NCI-H2227 (cell line): ENCODE measurements at regions not wholly inside any gene's neighbourhood (a gene's known extent, or its start where the extent isn't known, plus 50 kb on each side); places are given as distances from the start of the nearest gene placed in this dataset.

Experiments used
- DNase-seq: peaks from one replicate; lab custom pipeline; 2025; ENCODE audit not compliant: unreplicated experiment; lab: John Stamatoyannopoulos, UW

DNA sequence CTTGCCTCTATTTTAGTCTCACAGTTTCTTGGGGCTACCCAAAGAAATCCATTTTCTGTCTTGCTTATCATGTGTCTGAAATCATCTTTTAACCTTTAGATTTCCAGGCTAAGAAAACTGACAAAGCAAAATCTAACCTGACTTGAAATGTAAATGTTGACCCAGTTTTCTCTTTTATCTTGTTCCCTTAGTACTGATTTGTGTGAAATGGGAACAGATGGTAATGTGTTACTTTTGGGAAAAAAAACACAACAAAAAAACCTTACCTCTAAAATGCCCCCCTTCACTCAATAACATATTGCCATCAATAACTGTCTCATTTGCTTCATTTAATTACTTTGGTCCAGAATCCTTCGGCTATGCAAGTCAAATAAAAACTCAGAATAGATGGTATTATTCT lies 383.2 kb upstream of the DCN start:
- no peak for DNase-seq

DNA sequence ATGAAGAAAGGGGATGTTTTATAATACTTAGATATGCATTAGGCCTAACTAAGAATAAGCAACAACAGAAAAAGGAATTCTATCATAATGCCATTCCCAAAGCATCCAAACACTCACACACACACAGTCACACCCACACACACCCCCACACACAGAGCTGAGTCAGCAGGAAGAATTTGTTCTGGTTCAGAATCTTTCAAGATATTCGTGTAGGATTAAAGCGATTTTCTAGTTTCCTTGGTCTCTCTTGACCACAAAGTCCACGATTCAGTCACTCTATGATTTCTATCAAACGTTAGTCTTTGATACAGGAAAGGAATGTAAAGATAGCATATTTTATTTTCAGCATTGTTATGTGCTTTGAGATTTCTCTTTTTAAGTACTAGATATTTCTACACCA lies 382.6 kb upstream of the DCN start:
- no peak for DNase-seq

- DNase-seq = no peak
Measured at GRCh38 chr12:91563011-91563765, 380.6 kb upstream of the DCN start.

GRCh38 chr12:91562476-91562875 lies 379.9 kb upstream of the DCN start:
- no peak for DNase-seq

DNA sequence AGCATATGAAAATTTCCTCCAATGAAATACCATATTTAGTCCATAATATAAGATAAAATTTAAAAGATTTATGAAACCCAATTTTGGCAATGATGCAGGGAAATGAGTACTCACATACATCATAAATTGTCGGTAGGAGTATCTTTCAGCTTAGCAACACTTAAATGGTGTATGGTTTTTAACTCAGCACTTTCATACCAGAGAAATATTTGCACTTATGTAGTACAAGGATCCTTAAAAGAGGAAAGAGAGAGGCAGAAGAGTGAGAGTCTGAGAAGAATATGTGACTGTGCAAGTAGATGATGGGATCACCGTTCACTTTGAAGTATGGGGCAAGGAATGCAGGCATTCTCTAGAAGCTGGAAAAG lies 379.3 kb upstream of the DCN start:
- DNase-seq = no peak

- DNase-seq = no peak
Measured at GRCh38 chr12:91561301-91561957, 378.8 kb upstream of the DCN start.

- DNase-seq = no peak
Measured at GRCh38 chr12:91556909-91557308, 374.3 kb upstream of the DCN start.

GRCh38 chr12:91555436-91556415 lies 373.1 kb upstream of the DCN start:
- DNase-seq = no peak

- DNase-seq = no peak
Measured at GRCh38 chr12:91551927-91552326, 369.3 kb upstream of the DCN start.

- DNase-seq = no peak
Measured at GRCh38 chr12:91551242-91551641, 368.6 kb upstream of the DCN start.

DNA sequence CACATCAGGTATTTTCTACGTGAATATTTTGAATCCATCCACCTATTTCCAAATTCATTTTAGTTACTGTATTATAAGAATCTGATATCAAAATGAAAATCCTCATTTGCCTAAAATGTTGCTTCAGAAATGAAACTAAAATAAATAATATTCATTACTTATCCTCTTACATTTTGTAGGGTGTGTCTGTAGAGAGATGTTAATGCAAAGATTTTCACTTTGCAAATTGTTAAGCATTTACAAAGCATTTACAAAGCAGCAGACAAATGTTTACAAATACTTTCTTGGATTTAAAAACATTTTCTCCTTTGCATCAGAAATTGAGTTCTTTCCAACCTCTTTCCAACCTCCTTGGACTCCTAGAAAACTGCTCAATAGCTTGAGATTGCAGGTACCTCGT lies 360.0 kb upstream of the DCN start:
- DNase-seq = no peak

- DNase-seq = peak; percentile 21
Measured at GRCh38 chr12:91542067-91542466, 359.4 kb upstream of the DCN start.

DNA sequence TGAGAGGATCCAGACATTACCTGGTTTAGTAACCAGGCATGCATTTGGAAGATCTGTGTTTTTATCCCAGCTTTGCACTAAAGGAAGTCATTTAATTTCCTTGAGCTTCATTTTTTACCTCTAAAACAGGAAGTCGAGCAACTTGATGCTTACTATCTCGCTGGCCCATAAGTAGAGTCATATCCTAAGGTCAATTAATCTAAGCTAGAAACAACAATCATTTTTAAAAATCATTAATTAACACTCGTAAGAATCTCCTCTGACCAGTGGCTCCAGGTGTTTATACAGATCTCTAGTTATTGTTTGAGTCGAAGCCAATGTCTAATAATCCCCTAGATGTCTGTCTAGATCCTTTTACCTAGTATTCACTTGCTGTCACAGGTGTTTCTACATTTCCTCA lies 355.8 kb upstream of the DCN start:
- DNase-seq = no peak

GRCh38 chr12:91533366-91533765 lies 350.7 kb upstream of the DCN start:
- no peak for DNase-seq

GRCh38 chr12:91529829-91530228 lies 347.2 kb upstream of the DCN start:
- DNase-seq = no peak

GRCh38 chr12:91523831-91524230 lies 341.2 kb upstream of the DCN start:
- no peak for DNase-seq

DNA sequence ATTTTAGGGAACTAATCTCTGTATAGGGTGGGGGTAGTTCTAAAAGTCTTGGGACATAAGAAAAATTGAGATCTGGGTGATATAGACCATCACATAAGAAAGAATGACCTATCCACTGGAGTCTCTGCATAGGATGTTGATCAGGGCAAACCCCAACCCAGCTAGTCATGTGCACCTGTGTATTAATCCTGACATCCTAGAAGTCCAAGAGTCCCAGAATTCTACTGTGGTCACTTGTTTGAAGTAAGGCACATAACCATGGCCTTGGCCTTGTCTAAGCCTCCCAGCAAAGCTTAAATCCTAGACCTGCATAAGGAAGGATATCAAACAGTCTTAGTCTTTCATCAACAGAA lies 334.1 kb upstream of the DCN start:
- DNase-seq = no peak

DNA sequence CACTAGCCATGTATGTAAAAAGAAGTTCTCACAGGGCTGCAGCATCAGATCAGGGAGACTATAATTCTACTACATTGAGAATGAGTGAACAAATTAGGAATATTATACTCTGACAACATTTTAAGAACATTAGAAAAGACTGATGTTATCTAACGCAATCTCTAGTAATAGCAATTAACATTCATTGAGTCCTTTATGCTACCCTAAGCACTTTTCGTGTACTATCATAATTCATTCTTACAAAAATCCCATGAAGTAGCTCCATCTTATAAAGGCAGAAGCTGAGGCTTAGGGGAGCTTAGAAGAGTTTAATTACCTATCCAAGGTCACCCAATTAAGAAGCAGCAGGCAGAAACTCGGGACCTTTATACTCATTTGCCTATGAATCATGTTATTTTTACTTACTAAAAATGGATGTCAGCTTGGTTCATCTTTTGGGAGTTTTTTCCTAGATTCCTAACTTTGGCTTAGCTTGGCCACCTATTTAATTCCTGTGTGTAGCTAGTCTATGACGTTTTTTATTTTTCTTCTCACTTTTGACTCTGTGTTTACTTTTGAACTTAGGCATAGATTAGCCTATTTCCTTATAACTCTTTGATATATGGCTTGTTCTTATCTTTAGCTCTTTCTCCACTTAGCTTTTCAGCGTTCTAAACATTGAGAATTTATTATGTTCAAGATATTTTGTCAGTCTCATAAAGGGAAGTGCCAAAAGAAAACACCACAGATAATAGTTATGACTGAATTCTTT lies 333.5 kb upstream of the DCN start:
- no peak for DNase-seq

DNA sequence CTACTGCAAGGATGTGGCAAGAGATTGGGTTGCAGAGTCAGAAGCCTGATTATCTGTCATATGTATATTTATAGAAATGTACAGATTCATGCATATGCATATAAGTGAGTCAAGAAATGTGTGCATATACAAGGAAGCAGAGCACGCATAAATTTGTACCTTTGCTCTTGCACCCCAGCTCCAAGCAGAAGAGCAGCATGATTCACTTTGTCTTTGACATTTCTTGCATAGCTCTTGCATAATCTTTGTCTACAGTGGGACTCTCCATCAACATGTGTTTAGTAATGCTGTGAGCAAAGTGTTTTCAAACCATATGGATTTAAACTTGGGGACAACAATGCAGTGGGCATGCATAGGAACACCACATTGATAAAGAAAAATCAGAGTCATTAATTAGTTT lies 330.7 kb upstream of the DCN start:
- no peak for DNase-seq

GRCh38 chr12:91511795-91512420 lies 329.3 kb upstream of the DCN start:
- DNase-seq = no peak

GRCh38 chr12:91507754-91508153 lies 325.1 kb upstream of the DCN start:
- DNase-seq = no peak
